H9 (cell line): ENCODE measurements at regions not wholly inside any gene's neighbourhood (a gene's known extent, or its start where the extent isn't known, plus 50 kb on each side); places are given as distances from the start of the nearest gene placed in this dataset.

Source experiments
- DNase-seq: peaks from one replicate; pipeline ENCODE4 v3.0.0-alpha.2; 2017
- H2AFZ ChIP-seq: one replicate; pipeline ENCODE4 v1.6.1; 2013; ENCODE audit warnings: mild to moderate bottlenecking, low read length, control low read depth, moderate library complexity
- H2AK5ac ChIP-seq: 2 replicates; pipeline ENCODE4 v1.6.1; 2013; ENCODE audit warnings: low read length, control low read depth, mixed read lengths; ENCODE audit not compliant: insufficient read length
- H2BK120ac ChIP-seq: one replicate; pipeline ENCODE4 v1.6.1; 2013; ENCODE audit warnings: low read depth, mild to moderate bottlenecking, low read length, control low read depth, inconsistent platforms; ENCODE audit not compliant: poor library complexity, severe bottlenecking
- H2BK12ac ChIP-seq: 2 replicates; pipeline ENCODE4 v1.6.1; 2013; ENCODE audit warnings: low read length, control low read depth, mixed read lengths, low read depth; ENCODE audit not compliant: insufficient read length
- H2BK15ac ChIP-seq: 2 replicates; pipeline ENCODE4 v1.6.1; 2013; ENCODE audit warnings: low read depth, low read length, control low read depth
- H2BK20ac ChIP-seq: one replicate; pipeline ENCODE4 v1.6.1; 2013; ENCODE audit warnings: low read depth, mild to moderate bottlenecking, low read length, control low read depth, inconsistent platforms; ENCODE audit not compliant: poor library complexity, severe bottlenecking
- H2BK5ac ChIP-seq: 2 replicates; pipeline ENCODE4 v1.6.1; 2013; ENCODE audit warnings: low read length, control low read depth, mixed read lengths; ENCODE audit not compliant: insufficient read length
- H3K14ac ChIP-seq: 2 replicates; pipeline ENCODE4 v1.6.1; 2013; ENCODE audit warnings: low read length, control low read depth; ENCODE audit not compliant: insufficient read depth
- H3K18ac ChIP-seq: 2 replicates; pipeline ENCODE4 v1.6.1; 2013; ENCODE audit warnings: low read depth, mild to moderate bottlenecking, mixed read lengths, low read length, control low read depth; ENCODE audit not compliant: insufficient read length
- H3K23ac ChIP-seq: 2 replicates; pipeline ENCODE4 v1.6.1; 2013; ENCODE audit warnings: low read length, control low read depth, mixed read lengths, low read depth; ENCODE audit not compliant: insufficient read length
- H3K23me2 ChIP-seq: 2 replicates; pipeline ENCODE4 v1.6.1; 2013; ENCODE audit warnings: low read depth, mild to moderate bottlenecking, mixed read lengths, low read length, control low read depth; ENCODE audit not compliant: insufficient read length, poor library complexity, severe bottlenecking
- H3K27ac ChIP-seq: 2 replicates; pipeline ENCODE4 v1.5.1; 2013; ENCODE audit warnings: low read length, control low read depth, mixed read lengths, low read depth; ENCODE audit not compliant: insufficient read length
- H3K27me3 ChIP-seq: 2 replicates; pipeline ENCODE4 v1.6.1; 2013; ENCODE audit warnings: low read length, control low read depth, inconsistent platforms; ENCODE audit not compliant: insufficient read depth
- H3K4ac ChIP-seq: 2 replicates; pipeline ENCODE4 v1.6.1; 2013; ENCODE audit warnings: low read depth, mild to moderate bottlenecking, control low read depth, inconsistent platforms, low read length, moderate library complexity
- H3K4me1 ChIP-seq: 2 replicates; pipeline ENCODE4 v1.6.1; 2013; ENCODE audit warnings: low read length, control low read depth, inconsistent platforms; ENCODE audit not compliant: insufficient read depth
- H3K4me2 ChIP-seq: 2 replicates; pipeline ENCODE4 v1.6.1; 2013; ENCODE audit warnings: low read length, control low read depth, mixed read lengths; ENCODE audit not compliant: insufficient read length, insufficient read depth
- H3K56ac ChIP-seq: 2 replicates; pipeline ENCODE4 v1.6.1; 2013; ENCODE audit warnings: low read depth, mild to moderate bottlenecking, mixed read lengths, low read length, control low read depth; ENCODE audit not compliant: insufficient read length
- H3K79me1 ChIP-seq: 2 replicates; pipeline ENCODE4 v1.6.1; 2013; ENCODE audit warnings: low read depth, mild to moderate bottlenecking, moderate library complexity, low read length, control low read depth, inconsistent platforms; ENCODE audit not compliant: insufficient read depth, poor library complexity, severe bottlenecking
- H3K79me2 ChIP-seq: 2 replicates; pipeline ENCODE4 v1.6.1; 2013; ENCODE audit warnings: low read length, control low read depth, inconsistent platforms; ENCODE audit not compliant: insufficient read depth
- H3K9ac ChIP-seq: 2 replicates; pipeline ENCODE4 v1.6.1; 2013; ENCODE audit warnings: low read length, control low read depth, mixed read lengths; ENCODE audit not compliant: insufficient read length; ENCODE audit errors: extremely low read depth
- H3K9me3 ChIP-seq: one replicate; pipeline ENCODE4 v1.6.1; 2013; ENCODE audit warnings: low read depth, low read length, inconsistent platforms; ENCODE audit not compliant: control insufficient read depth
- H3T11ph ChIP-seq: one replicate; pipeline ENCODE4 v1.6.1; 2013; ENCODE audit warnings: mild to moderate bottlenecking, low read length, control low read depth, inconsistent platforms
- H4K20me1 ChIP-seq: one replicate; pipeline ENCODE4 v1.6.1; 2013; ENCODE audit not compliant: control insufficient read depth, insufficient read length, insufficient read depth
- H4K5ac ChIP-seq: 2 replicates; pipeline ENCODE4 v1.6.1; 2013; ENCODE audit warnings: low read depth, mild to moderate bottlenecking, mixed read lengths, low read length, control low read depth; ENCODE audit not compliant: insufficient read length
- H4K8ac ChIP-seq: replicated peaks from 2 replicates; pipeline ENCODE4 v1.6.1; 2013; ENCODE audit warnings: low read length, control low read depth, mixed read lengths, low read depth; ENCODE audit not compliant: insufficient read length
- H4K91ac ChIP-seq: 2 replicates; pipeline ENCODE4 v1.6.1; 2013; ENCODE audit warnings: low read depth, mild to moderate bottlenecking, moderate library complexity, mixed read lengths, low read length, control low read depth; ENCODE audit not compliant: insufficient read length
- H3K27ac Mint-ChIP-seq, 3 experiments: 2 replicates in 2 of 3; 3 replicates in 1 of 3; pipeline ENCODE4 v1.8.0; 2020 to 2021; ENCODE audit warnings: mixed read lengths in 3 of 3, mild to moderate bottlenecking in 1 of 3, moderate library complexity in 1 of 3
- H3K27me3 Mint-ChIP-seq: 2 replicates; pipeline ENCODE4 v1.8.0; 2021; ENCODE audit warnings: low read depth, mild to moderate bottlenecking, moderate library complexity, mixed read lengths
- H3K36me3 Mint-ChIP-seq, 3 experiments: 2 replicates in 2 of 3; 3 replicates in 1 of 3; pipeline ENCODE4 v1.8.0; 2020 to 2021; ENCODE audit warnings: low read depth in 3 of 3, mixed read lengths in 3 of 3; ENCODE audit not compliant: insufficient read depth in 1 of 3
- H3K4me1 Mint-ChIP-seq, 2 experiments: 2 replicates each; pipeline ENCODE4 v1.8.0; 2020; ENCODE audit warnings: mixed read lengths in 2 of 2
- H3K4me3 Mint-ChIP-seq, 2 experiments: 2 replicates in 1 of 2; 3 replicates in 1 of 2; pipeline ENCODE4 v1.8.0; 2020 to 2021; ENCODE audit warnings: mild to moderate bottlenecking in 2 of 2, mixed read lengths in 2 of 2, moderate library complexity in 1 of 2
- H3K9me3 Mint-ChIP-seq, 2 experiments: 2 replicates in 1 of 2; 3 replicates in 1 of 2; pipeline ENCODE4 v1.8.0; 2020; ENCODE audit warnings: mild to moderate bottlenecking in 2 of 2, mixed read lengths in 2 of 2, moderate library complexity in 1 of 2
- CTCF ChIP-seq: fragments of 200-600 bp; sonication (generic); conservative IDR thresholded peaks from 3 replicates; pipeline ENCODE4 v1.8.0; 2021; ENCODE audit warnings: antibody characterized with exemption, mild to moderate bottlenecking
- WGBS: extraction: QIAGEN DNeasy Blood & Tissue Kit; methylation state at CpG from one replicate; pipeline ENCODE4 v1.1.7; 2013; ENCODE audit warnings: missing lambda C conversion rate, low lambda C conversion rate, mixed read lengths; ENCODE audit not compliant: insufficient read length; ENCODE audit errors: extremely low coverage; 5-methylcytosine and 5-hydroxymethylcytosine counted together

GRCh38 chr9:7479300-7479699, 320.3 kb downstream of the DMAC1 start:
- Histone ChIP-seq H3K14ac (no peak overlapping the region), H3K18ac (no peak overlapping the region), H3K23ac (no peak overlapping the region), H2BK120ac (no peak overlapping the region), H3K9me3 (no peaks in the 10 kb centered on the region), H3K4me2 (no peak overlapping the region), H4K8ac (no peak overlapping the region), H2BK12ac (no peak overlapping the region), H3K27me3 (no peaks in the 10 kb centered on the region), H2BK5ac (no peak overlapping the region), H4K91ac (no peak overlapping the region), H3K79me2 (no peaks in the 10 kb centered on the region), H2AFZ (no peak overlapping the region), H4K20me1 (no peaks in the 10 kb centered on the region), H3K79me1 (no peaks in the 10 kb centered on the region), H3K27ac (no peak overlapping the region), H4K5ac (no peak overlapping the region), H3K4ac (no peak overlapping the region), H3K23me2 (no peaks in the 10 kb centered on the region), H3T11ph (no peak overlapping the region), H2BK15ac (no peak overlapping the region), H3K9ac (no peak overlapping the region), H3K4me1 (no peaks in the 10 kb centered on the region), H3K56ac (no peak overlapping the region), H2AK5ac (no peak overlapping the region), H2BK20ac (no peak overlapping the region)
- no peak for DNase-seq
- Mint-ChIP-seq H3K4me3 (no peak overlapping the region), H3K36me3 (no peaks in the 10 kb centered on the region), H3K4me1 (no peaks in the 10 kb centered on the region), H3K27ac (no peak overlapping the region), H3K9me3 (no peaks in the 10 kb centered on the region), H3K27me3 (no peaks in the 10 kb centered on the region)
- TF ChIP-seq CTCF = peak; percentile 58; the same call in 2 of the 3 replicates
- WGBS = no CpG with 5 or more reads among the region's 4 CpGs
